Fibroblast of mammary gland (primary cell): ENCODE measurements at regions not wholly inside any gene's neighbourhood (a gene's known extent, or its start where the extent isn't known, plus 50 kb on each side); places are given as distances from the start of the nearest gene placed in this dataset.

Experiments used
- DNase-seq: peaks from one replicate; pipeline ENCODE4 v3.0.0-alpha.2; 2010; ENCODE audit warnings: low read depth
- H3K4me3 ChIP-seq: 2 replicates; pipeline ENCODE4 v1.5.1; 2011; ENCODE audit warnings: low read depth, mild to moderate bottlenecking, low read length, moderate library complexity; ENCODE audit not compliant: control insufficient read depth
- TF ChIP-seq, protein P1 (sequence below): conservative IDR thresholded peaks from 2 replicates; pipeline ENCODE4 v1.5.1; 2011; ENCODE audit warnings: low read depth, low read length, inconsistent platforms; ENCODE audit not compliant: control insufficient read depth, insufficient read depth

DNA sequence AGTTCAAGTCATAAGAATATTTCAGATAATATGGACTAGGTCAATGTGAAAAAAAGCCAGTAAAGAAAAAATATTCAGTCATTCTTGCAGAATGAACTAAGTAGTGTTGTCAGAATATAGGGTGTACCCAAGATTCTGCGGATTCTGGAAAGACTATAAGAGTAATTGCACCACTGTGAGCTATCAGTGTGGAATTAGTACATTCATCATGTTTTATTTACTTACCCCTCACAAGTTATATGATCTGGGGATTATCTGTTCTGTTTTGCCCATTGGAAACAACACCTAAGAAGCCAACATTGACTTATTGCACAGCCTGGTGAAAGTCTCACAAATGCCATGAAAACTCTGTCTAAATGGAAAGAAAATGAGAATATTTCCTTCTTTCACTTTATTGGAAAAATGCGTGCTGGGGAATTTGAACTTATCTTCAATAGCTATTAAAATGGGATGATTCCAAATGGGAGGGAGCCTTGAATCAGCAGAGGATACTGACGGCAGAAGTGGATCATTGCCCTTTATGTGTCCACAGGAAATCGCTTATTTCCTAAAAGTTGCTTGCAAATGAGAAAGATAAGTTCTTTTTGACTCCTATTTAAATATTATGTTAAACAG, 563.3 kb upstream of the POM121L12 start:
- DNase-seq, result no peak
- no peak overlapping the region for H3K4me3 ChIP-seq
- TF ChIP-seq, protein P1, sequence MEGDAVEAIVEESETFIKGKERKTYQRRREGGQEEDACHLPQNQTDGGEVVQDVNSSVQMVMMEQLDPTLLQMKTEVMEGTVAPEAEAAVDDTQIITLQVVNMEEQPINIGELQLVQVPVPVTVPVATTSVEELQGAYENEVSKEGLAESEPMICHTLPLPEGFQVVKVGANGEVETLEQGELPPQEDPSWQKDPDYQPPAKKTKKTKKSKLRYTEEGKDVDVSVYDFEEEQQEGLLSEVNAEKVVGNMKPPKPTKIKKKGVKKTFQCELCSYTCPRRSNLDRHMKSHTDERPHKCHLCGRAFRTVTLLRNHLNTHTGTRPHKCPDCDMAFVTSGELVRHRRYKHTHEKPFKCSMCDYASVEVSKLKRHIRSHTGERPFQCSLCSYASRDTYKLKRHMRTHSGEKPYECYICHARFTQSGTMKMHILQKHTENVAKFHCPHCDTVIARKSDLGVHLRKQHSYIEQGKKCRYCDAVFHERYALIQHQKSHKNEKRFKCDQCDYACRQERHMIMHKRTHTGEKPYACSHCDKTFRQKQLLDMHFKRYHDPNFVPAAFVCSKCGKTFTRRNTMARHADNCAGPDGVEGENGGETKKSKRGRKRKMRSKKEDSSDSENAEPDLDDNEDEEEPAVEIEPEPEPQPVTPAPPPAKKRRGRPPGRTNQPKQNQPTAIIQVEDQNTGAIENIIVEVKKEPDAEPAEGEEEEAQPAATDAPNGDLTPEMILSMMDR, result no peak

DNA sequence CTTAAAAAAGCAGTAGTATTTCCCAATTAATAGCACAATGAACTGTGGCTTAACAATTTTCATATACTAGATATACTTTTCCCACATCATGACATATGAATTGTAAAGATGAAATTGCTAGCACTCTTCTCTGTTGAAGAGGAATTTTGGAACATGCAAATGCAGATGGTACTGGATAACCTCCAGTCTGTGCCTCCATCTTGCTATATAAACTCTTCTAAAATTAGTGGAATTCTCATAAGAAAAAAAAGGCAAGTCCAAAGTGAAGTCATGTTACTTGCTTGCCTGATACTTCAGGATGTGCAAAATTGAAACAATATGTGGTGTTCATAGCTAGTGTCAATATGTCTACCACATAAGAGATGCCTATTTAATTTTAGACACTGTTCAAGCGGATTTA, 570.2 kb upstream of the POM121L12 start:
- no peak for DNase-seq
- TF ChIP-seq, protein P1, result no peak
- H3K4me3 ChIP-seq, result no peak overlapping the region

DNA sequence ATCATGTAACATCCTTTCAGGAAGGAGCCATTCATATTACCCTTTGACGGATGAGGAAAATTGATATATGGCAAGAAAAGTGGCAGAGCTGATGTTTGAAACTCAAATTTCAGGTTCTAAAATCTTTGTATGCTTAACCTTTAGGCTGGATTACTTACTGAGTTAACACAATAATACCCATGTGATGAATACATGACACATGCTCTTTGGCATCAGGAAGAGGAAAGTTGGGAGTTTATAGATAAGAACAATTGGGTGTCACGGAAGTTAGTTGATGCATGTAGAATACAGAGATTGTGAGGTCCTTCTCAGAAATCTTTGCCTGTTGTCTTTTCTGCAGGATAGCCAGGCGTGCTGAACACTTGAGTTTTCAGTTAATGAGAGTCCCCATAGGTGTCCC, 572.1 kb upstream of the POM121L12 start:
- no peak for DNase-seq
- TF ChIP-seq, protein P1, result no peak
- H3K4me3 ChIP-seq, result no peak overlapping the region

DNA sequence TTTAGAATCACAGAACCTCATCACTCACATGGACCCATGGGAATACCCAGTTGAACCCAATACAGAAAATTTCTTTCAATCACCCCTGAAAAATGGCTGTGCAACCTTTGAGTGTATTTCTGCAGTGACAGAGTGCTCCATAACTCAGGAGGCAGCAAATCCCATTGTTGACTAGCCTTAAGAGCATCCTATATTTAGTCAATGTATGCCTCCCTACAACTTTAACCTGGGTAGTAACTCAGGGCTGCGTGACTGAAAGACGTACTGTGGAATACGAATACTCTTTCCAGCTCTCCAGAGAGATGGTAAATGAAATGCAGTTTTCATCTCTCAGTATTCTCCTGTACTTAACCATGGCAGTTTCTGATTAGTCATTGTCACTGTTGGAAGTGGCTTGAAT, 573.0 kb upstream of the POM121L12 start:
- TF ChIP-seq, protein P1, result no peak
- no peak for DNase-seq
- no peak overlapping the region for H3K4me3 ChIP-seq

DNA sequence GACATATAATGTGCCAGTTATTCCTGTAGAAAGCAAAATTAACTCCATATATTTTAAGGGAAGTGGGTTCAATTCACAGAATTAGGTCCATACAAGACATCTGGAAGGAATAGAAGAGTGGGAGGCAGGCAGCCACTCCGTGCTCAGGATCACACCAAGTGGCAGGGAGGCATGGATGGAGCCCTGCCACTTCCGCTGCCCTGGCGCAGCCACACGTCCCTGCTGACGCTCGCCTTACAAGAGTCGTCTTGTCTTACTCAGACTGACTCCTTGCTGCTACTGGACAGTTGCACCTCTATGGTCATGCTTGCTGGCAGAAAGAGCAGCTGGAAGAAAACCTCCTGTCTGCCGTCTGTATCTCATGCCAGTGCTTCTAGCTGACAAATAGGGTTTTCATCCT, 579.9 kb upstream of the POM121L12 start:
- TF ChIP-seq, protein P1, result no peak
- no peak overlapping the region for H3K4me3 ChIP-seq
- no peak for DNase-seq

DNA sequence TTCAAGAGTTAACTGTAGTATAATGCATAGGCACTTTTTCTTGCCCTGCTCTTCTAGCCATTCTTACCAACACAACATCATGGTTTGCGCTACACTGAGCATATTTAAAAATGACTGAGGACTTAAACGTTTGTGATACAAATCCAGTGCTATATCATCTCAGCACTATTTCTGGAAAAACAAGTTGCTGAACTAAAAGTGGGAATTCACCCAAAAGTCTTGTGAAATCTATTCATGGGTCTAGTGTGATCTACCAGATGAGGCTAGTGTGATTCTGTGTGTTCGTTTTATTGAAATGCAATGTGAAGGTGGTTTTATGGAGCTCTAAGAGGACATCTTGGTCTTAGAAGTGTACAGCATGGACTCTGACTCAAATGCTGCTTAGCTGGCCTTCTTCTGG, 584.6 kb upstream of the POM121L12 start:
- TF ChIP-seq, protein P1, result no peak
- no peak for DNase-seq
- H3K4me3 ChIP-seq, result no peak overlapping the region
